IPS-15b (cell line): ENCODE measurements at regions not wholly inside any gene's neighbourhood (a gene's known extent, or its start where the extent isn't known, plus 50 kb on each side); places are given as distances from the start of the nearest gene placed in this dataset.

Source experiments
- H3K27me3 ChIP-seq: one replicate; pipeline ENCODE4 v1.6.1; 2013; ENCODE audit warnings: low read length; ENCODE audit not compliant: control insufficient read depth, insufficient read depth
- H3K36me3 ChIP-seq: one replicate; pipeline ENCODE4 v1.6.1; 2013; ENCODE audit warnings: low read length; ENCODE audit not compliant: control insufficient read depth, insufficient read depth
- H3K4me1 ChIP-seq: one replicate; pipeline ENCODE4 v1.6.1; 2013; ENCODE audit warnings: mild to moderate bottlenecking, low read length; ENCODE audit not compliant: control insufficient read depth, insufficient read depth
- H3K4me3 ChIP-seq: one replicate; pipeline ENCODE4 v1.5.1; 2013; ENCODE audit warnings: low read depth, low read length
- H3K9ac ChIP-seq: one replicate; pipeline ENCODE4 v1.6.1; 2013; ENCODE audit warnings: low read depth, mild to moderate bottlenecking, low read length
- H3K9me3 ChIP-seq: one replicate; pipeline ENCODE4 v1.6.1; 2013; ENCODE audit warnings: mild to moderate bottlenecking, low read length; ENCODE audit not compliant: control insufficient read depth, insufficient read depth

- Histone ChIP-seq H3K36me3 (no peaks in the 10 kb centered on the region), H3K4me3 (no peak overlapping the region), H3K4me1 (no peaks in the 10 kb centered on the region), H3K9ac (no peak overlapping the region), H3K9me3 (no peaks in the 10 kb centered on the region), H3K27me3 (no peaks in the 10 kb centered on the region)
Measured at GRCh38 chr13:22218797-22219196, 547.9 kb downstream of the FGF9 start.

GRCh38 chr13:22219709-22220108, 548.8 kb downstream of the FGF9 start:
- Histone ChIP-seq H3K9ac (no peak overlapping the region), H3K9me3 (no peaks in the 10 kb centered on the region), H3K4me3 (no peak overlapping the region), H3K4me1 (no peaks in the 10 kb centered on the region), H3K36me3 (no peaks in the 10 kb centered on the region), H3K27me3 (no peaks in the 10 kb centered on the region)

- Histone ChIP-seq H3K4me1 (no peaks in the 10 kb centered on the region), H3K36me3 (no peaks in the 10 kb centered on the region), H3K4me3 (no peak overlapping the region), H3K9ac (no peak overlapping the region), H3K9me3 (no peaks in the 10 kb centered on the region), H3K27me3 (no peaks in the 10 kb centered on the region)
Measured at GRCh38 chr13:22220151-22221135, 549.6 kb downstream of the FGF9 start.

GRCh38 chr13:22223411-22223810, 552.5 kb downstream of the FGF9 start:
- H3K36me3 ChIP-seq: no peaks in the 10 kb centered on the region
- H3K9ac ChIP-seq: no peak overlapping the region
- H3K4me1 ChIP-seq: no peaks in the 10 kb centered on the region
- no peak overlapping the region for H3K4me3 ChIP-seq
- no peaks in the 10 kb centered on the region for H3K9me3 ChIP-seq
- H3K27me3 ChIP-seq: no peaks in the 10 kb centered on the region

- Histone ChIP-seq H3K4me1 (no peaks in the 10 kb centered on the region), H3K27me3 (no peaks in the 10 kb centered on the region), H3K9me3 (no peaks in the 10 kb centered on the region), H3K36me3 (no peaks in the 10 kb centered on the region), H3K4me3 (no peak overlapping the region), H3K9ac (no peak overlapping the region)
Measured at GRCh38 chr13:22226086-22226485, 555.2 kb downstream of the FGF9 start.

- H3K4me1 ChIP-seq: no peaks in the 10 kb centered on the region
Measured at GRCh38 chr13:22227895-22228294, 557.0 kb downstream of the FGF9 start.

GRCh38 chr13:22229916-22230315, 559.0 kb downstream of the FGF9 start:
- H3K4me3 ChIP-seq: no peak overlapping the region
- no peaks in the 10 kb centered on the region for H3K36me3 ChIP-seq
- no peaks in the 10 kb centered on the region for H3K9me3 ChIP-seq
- no peaks in the 10 kb centered on the region for H3K27me3 ChIP-seq
- H3K9ac ChIP-seq: no peak overlapping the region
- H3K4me1 ChIP-seq: peaks cover 7% of the 10 kb centered on the region

More at GRCh38 chr13:22227895-22228294, 557.0 kb downstream of the FGF9 start:
- Histone ChIP-seq H3K9me3 (no peaks in the 10 kb centered on the region), H3K9ac (no peak overlapping the region), H3K4me3 (no peak overlapping the region), H3K27me3 (no peaks in the 10 kb centered on the region), H3K36me3 (no peaks in the 10 kb centered on the region)

GRCh38 chr13:22232186-22232585, 561.3 kb downstream of the FGF9 start:
- no peaks in the 10 kb centered on the region for H3K9me3 ChIP-seq
- H3K27me3 ChIP-seq: no peaks in the 10 kb centered on the region
- H3K4me1 ChIP-seq: peaks cover 27% of the 10 kb centered on the region
- H3K36me3 ChIP-seq: no peaks in the 10 kb centered on the region
- no peak overlapping the region for H3K4me3 ChIP-seq
- no peak overlapping the region for H3K9ac ChIP-seq

GRCh38 chr13:22235285-22235949, 564.5 kb downstream of the FGF9 start:
- H3K9ac ChIP-seq: no peak overlapping the region
- H3K36me3 ChIP-seq: no peaks in the 10 kb centered on the region
- H3K27me3 ChIP-seq: no peaks in the 10 kb centered on the region
- H3K4me1 ChIP-seq: peaks cover 31% of the 10 kb centered on the region
- no peaks in the 10 kb centered on the region for H3K9me3 ChIP-seq
- H3K4me3 ChIP-seq: no peak overlapping the region

GRCh38 chr13:22235950-22236290, 565.0 kb downstream of the FGF9 start:
- no peak overlapping the region for H3K4me3 ChIP-seq
- no peaks in the 10 kb centered on the region for H3K9me3 ChIP-seq
- H3K27me3 ChIP-seq: no peaks in the 10 kb centered on the region
- H3K36me3 ChIP-seq: no peaks in the 10 kb centered on the region
- H3K4me1 ChIP-seq: peaks cover 31% of the 10 kb centered on the region
- H3K9ac ChIP-seq: no peak overlapping the region

- Histone ChIP-seq H3K9ac (no peak overlapping the region), H3K9me3 (no peaks in the 10 kb centered on the region), H3K36me3 (no peaks in the 10 kb centered on the region), H3K27me3 (no peaks in the 10 kb centered on the region), H3K4me3 (no peak overlapping the region), H3K4me1 (peaks cover 31% of the 10 kb centered on the region)
Measured at GRCh38 chr13:22238269-22238668, 567.4 kb downstream of the FGF9 start.

- Histone ChIP-seq H3K4me3 (no peak overlapping the region), H3K9me3 (no peaks in the 10 kb centered on the region), H3K9ac (no peak overlapping the region), H3K36me3 (no peaks in the 10 kb centered on the region), H3K27me3 (no peaks in the 10 kb centered on the region), H3K4me1 (peaks cover 16% of the 10 kb centered on the region)
Measured at GRCh38 chr13:22240716-22241115, 569.8 kb downstream of the FGF9 start.
